GM19351 (cell line): ENCODE measurements at regions not wholly inside any gene's neighbourhood (a gene's known extent, or its start where the extent isn't known, plus 50 kb on each side); places are given as distances from the start of the nearest gene placed in this dataset.

ENCODE experiments used
- ATAC-seq: cut with Tn5 transposase; IDR thresholded peaks from one replicate; pipeline ENCODE4 v1.9.1; 2021; ENCODE audit warnings: mild to moderate bottlenecking, moderate library complexity; ENCODE audit not compliant: unreplicated experiment

- ATAC-seq = no peak
Measured at GRCh38 chr4:160772668-160773067, 1391.1 kb downstream of the FSTL5 start.

- ATAC-seq = no peak
Measured at GRCh38 chr4:160795216-160795615, 1368.6 kb downstream of the FSTL5 start.

GRCh38 chr4:160808174-160808573 lies 1355.6 kb downstream of the FSTL5 start:
- ATAC-seq = no peak

- no peak for ATAC-seq
Measured at GRCh38 chr4:160809576-160809975, 1354.2 kb downstream of the FSTL5 start.

GRCh38 chr4:160810424-160810823 lies 1353.4 kb downstream of the FSTL5 start:
- ATAC-seq = no peak

- ATAC-seq = no peak
Measured at GRCh38 chr4:160810941-160811340, 1352.9 kb downstream of the FSTL5 start.

- no peak for ATAC-seq
Measured at GRCh38 chr4:160811956-160812355, 1351.8 kb downstream of the FSTL5 start.

GRCh38 chr4:160814726-160815125 lies 1349.1 kb downstream of the FSTL5 start:
- no peak for ATAC-seq

- ATAC-seq = no peak
Measured at GRCh38 chr4:160818571-160818970, 1345.2 kb downstream of the FSTL5 start.

- ATAC-seq = no peak
Measured at GRCh38 chr4:160819791-160820190, 1344.0 kb downstream of the FSTL5 start.

GRCh38 chr4:160824481-160824880 lies 1339.3 kb downstream of the FSTL5 start:
- ATAC-seq = no peak

GRCh38 chr4:160825644-160826338 lies 1338.0 kb downstream of the FSTL5 start:
- ATAC-seq = no peak

GRCh38 chr4:160826339-160826679 lies 1337.5 kb downstream of the FSTL5 start:
- no peak for ATAC-seq

GRCh38 chr4:160831165-160831922 lies 1332.5 kb downstream of the FSTL5 start:
- ATAC-seq = no peak

GRCh38 chr4:160835789-160836188 lies 1328.0 kb downstream of the FSTL5 start:
- no peak for ATAC-seq

GRCh38 chr4:160836431-160836830 lies 1327.4 kb downstream of the FSTL5 start:
- ATAC-seq = no peak

GRCh38 chr4:160846121-160846520 lies 1317.7 kb downstream of the FSTL5 start:
- no peak for ATAC-seq

GRCh38 chr4:160847228-160847627 lies 1316.6 kb downstream of the FSTL5 start:
- ATAC-seq = no peak

- ATAC-seq = no peak
Measured at GRCh38 chr4:160848489-160848888, 1315.3 kb downstream of the FSTL5 start.

GRCh38 chr4:160848901-160849760 lies 1314.7 kb downstream of the FSTL5 start:
- ATAC-seq = no peak

GRCh38 chr4:160864253-160864652 lies 1299.5 kb downstream of the FSTL5 start:
- ATAC-seq = no peak

GRCh38 chr4:160869899-160870298 lies 1293.9 kb downstream of the FSTL5 start:
- no peak for ATAC-seq
